Ovary (tissue), 3 donors: ENCODE measurements at regions not wholly inside any gene's neighbourhood (a gene's known extent, or its start where the extent isn't known, plus 50 kb on each side); places are given as distances from the start of the nearest gene placed in this dataset.

Experiments used
- EP300 ChIP-seq: sonication (generic); formaldehyde crosslinking; IDR thresholded peaks from one replicate; pipeline ENCODE4 v1.6.1; 2017; ENCODE audit warnings: antibody characterized with exemption
- POLR2A ChIP-seq: fragments of 450-650 bp; IDR thresholded peaks from one replicate; pipeline ENCODE4 v1.6.1; 2017; ENCODE audit warnings: antibody characterized with exemption, mild to moderate bottlenecking, moderate library complexity
- TF ChIP-seq, protein P1 (sequence below), 3 donors: fragments of 450-650 bp in 2 of 3; fragments of 200-600 bp in 1 of 3; IDR thresholded peaks; one replicate each; pipeline versions ENCODE4 v1.5.1 to v1.8.0; 2016 to 2022; ENCODE audit warnings: antibody characterized with exemption in 3 of 3, mild to moderate bottlenecking in 1 of 3
- donor health status: DM: no; HTN: no; CAD: no.

DNA sequence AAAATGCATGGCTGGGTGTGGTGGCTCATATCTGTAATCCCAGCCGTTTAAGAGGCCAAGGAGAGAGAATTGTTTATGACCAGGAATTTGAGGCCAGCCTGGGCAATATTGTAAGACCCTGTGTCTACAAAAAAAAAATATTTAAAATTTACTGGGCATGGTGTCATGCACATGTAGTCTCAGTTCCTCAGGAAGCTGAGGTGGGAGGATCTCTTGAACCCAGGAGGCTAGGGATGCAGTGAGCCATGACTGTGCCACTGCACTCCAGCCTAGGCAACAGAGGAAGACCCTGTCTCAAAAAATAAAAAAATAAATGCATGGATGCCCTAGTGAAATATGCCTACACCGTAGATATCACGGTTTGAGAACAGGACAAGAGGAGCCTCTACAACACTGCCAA lies 1331.2 kb upstream of the B3GALT2 start:
- no peak for TF ChIP-seq POLR2A
- TF ChIP-seq, protein P1, sequence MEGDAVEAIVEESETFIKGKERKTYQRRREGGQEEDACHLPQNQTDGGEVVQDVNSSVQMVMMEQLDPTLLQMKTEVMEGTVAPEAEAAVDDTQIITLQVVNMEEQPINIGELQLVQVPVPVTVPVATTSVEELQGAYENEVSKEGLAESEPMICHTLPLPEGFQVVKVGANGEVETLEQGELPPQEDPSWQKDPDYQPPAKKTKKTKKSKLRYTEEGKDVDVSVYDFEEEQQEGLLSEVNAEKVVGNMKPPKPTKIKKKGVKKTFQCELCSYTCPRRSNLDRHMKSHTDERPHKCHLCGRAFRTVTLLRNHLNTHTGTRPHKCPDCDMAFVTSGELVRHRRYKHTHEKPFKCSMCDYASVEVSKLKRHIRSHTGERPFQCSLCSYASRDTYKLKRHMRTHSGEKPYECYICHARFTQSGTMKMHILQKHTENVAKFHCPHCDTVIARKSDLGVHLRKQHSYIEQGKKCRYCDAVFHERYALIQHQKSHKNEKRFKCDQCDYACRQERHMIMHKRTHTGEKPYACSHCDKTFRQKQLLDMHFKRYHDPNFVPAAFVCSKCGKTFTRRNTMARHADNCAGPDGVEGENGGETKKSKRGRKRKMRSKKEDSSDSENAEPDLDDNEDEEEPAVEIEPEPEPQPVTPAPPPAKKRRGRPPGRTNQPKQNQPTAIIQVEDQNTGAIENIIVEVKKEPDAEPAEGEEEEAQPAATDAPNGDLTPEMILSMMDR (IDR thresholded peaks at IDR 0.05), result no peak
- no peak for TF ChIP-seq EP300
